ENCODE measurements at regions not wholly inside any gene's neighbourhood (a gene's known extent, or its start where the extent isn't known, plus 50 kb on each side); places are given as distances from the start of the nearest gene placed in this dataset.

- H2AFZ ChIP-seq (ENCODE audit: low read depth) = no peak overlapping the region
- H3K27me3 ChIP-seq (ENCODE audit: insufficient read depth) = no peaks in the 10 kb centered on the region
- POLR2A ChIA-PET = no interaction called here
- peaks cover 0 to 30% of the 10 kb centered on the region in 2 experiments; a peak in 2 of 4 replicates for H3K4me1 ChIP-seq (ENCODE audit: control insufficient read depth in 1 of 2, insufficient read depth in 2 of 2, low read depth in 1 of 2, low read length in 1 of 2)
- WGBS (ENCODE audit: low lambda C conversion rate) = 64% methylated on average over 3 of the region's 3 CpGs
- CTCF ChIA-PET = interaction anchor here (0.6 kb wide), 1 partner anchor 612 kb away, joined by 4 read pairs; no protein-coding TSS in a partner anchor
- no peak for TF ChIP-seq USF1 (IDR thresholded peaks at IDR 0.05; ENCODE audit: borderline replicate concordance, low read depth)
- no peak for TF ChIP-seq CHD2 (IDR thresholded peaks at IDR 0.05; ENCODE audit: low read length, partially characterized antibody)
- TF ChIP-seq IRF3 (IDR thresholded peaks at IDR 0.05; ENCODE audit: low read depth, low read length) = no peak
- no peak for TF ChIP-seq SIN3A (IDR thresholded peaks at IDR 0.05; ENCODE audit: borderline replicate concordance, low read depth, low read length)
- TF ChIP-seq GATA2 (CRISPR knock-in tag; IDR thresholded peaks at IDR 0.05) = no peak
- no peak for TF ChIP-seq NFIC (IDR thresholded peaks at IDR 0.05; ENCODE audit: borderline replicate concordance)
- no peak for TF ChIP-seq FOSL2 (IDR thresholded peaks at IDR 0.05; ENCODE audit: borderline replicate concordance, low read depth)
- TF ChIP-seq GABPA (IDR thresholded peaks at IDR 0.05; ENCODE audit: low read depth) = no peak
- TF ChIP-seq TAF1 (IDR thresholded peaks at IDR 0.05; ENCODE audit: borderline replicate concordance, low read depth, low read length) = no peak
- TF ChIP-seq ELF1 (IDR thresholded peaks at IDR 0.05) = no peak
- no peak for TF ChIP-seq MEF2A (IDR thresholded peaks at IDR 0.05; ENCODE audit: borderline replicate concordance, low read depth)
- TF ChIP-seq YY1 (IDR thresholded peaks at IDR 0.05; ENCODE audit: low read depth) = no peak
- no peak for TF ChIP-seq CTCF (IDR thresholded peaks at IDR 0.05)
- no peak for TF ChIP-seq EP300 (IDR thresholded peaks at IDR 0.05; ENCODE audit: borderline replicate concordance in 1 of 2, low read depth in 1 of 2, low read length in 1 of 2)
- no peak for TF ChIP-seq RCOR1 (IDR thresholded peaks at IDR 0.05; ENCODE audit: low read length)
- no peak for TF ChIP-seq TEAD4 (IDR thresholded peaks at IDR 0.05; ENCODE audit: borderline replicate concordance, insufficient read depth)
- no peak for TF ChIP-seq MAX (IDR thresholded peaks at IDR 0.05; ENCODE audit: low read depth)
- no peak for TF ChIP-seq SMC3 (IDR thresholded peaks at IDR 0.05; ENCODE audit: low read depth, low read length)
- TF ChIP-seq POLR2AphosphoS5 (IDR thresholded peaks at IDR 0.05; ENCODE audit: low read depth, low read length) = no peak
- no peak overlapping the region for H3K9ac ChIP-seq
- no peaks in the 10 kb centered on the region for H3K36me3 ChIP-seq (replicated peaks in 1 of 2; ENCODE audit: control insufficient read depth in 1 of 2, insufficient read depth in 2 of 2, low read length in 1 of 2)
- no peaks in the 10 kb centered on the region for H3F3A ChIP-seq (replicated peaks; ENCODE audit: insufficient read depth)
- H3K9me2 ChIP-seq = no peaks in the 10 kb centered on the region
- H3K9me3 ChIP-seq = no peaks in the 10 kb centered on the region
- no peaks in the 10 kb centered on the region for H4K20me1 ChIP-seq (ENCODE audit: insufficient read depth)
- DNase-seq = no peak
- H3K27ac ChIP-seq (ENCODE audit: low read depth in 2 of 2, low read length in 1 of 2) = no peak overlapping the region
- H3K79me2 ChIP-seq (ENCODE audit: insufficient read depth) = no peaks in the 10 kb centered on the region
- no peak overlapping the region for H3K4me2 ChIP-seq
- H3K4me3 ChIP-seq (ENCODE audit: low read depth in 2 of 2, low read length in 1 of 2) = no peak overlapping the region
These were observed 293.6 kb downstream of the HIVEP2 start for GRCh38 chr6:142651384-142651783.

Measured in SK-N-SH (cell line).